Mesenchymal stem cell (in vitro differentiated cells and primary cell): ENCODE measurements at regions not wholly inside any gene's neighbourhood (a gene's known extent, or its start where the extent isn't known, plus 50 kb on each side); places are given as distances from the start of the nearest gene placed in this dataset.

Experiments used
- DNase-seq: peaks from one replicate; pipeline ENCODE4 v3.0.0-alpha.2; 2013
- H2AFZ ChIP-seq: one replicate; pipeline ENCODE4 v1.6.1; 2013; ENCODE audit warnings: low read depth, mild to moderate bottlenecking, control low read depth, inconsistent platforms, low read length, moderate library complexity
- H2AK5ac ChIP-seq: 2 replicates; pipeline ENCODE4 v1.6.1; 2013; ENCODE audit warnings: low read length, moderate library complexity, mild to moderate bottlenecking, inconsistent platforms; ENCODE audit not compliant: severe bottlenecking
- H2BK120ac ChIP-seq: one replicate; pipeline ENCODE4 v1.6.1; 2013; ENCODE audit warnings: low read depth, mild to moderate bottlenecking, inconsistent platforms, low read length, moderate library complexity
- H2BK12ac ChIP-seq, 2 experiments: one replicate each; pipeline ENCODE4 v1.6.1; 2013; ENCODE audit warnings: inconsistent platforms in 2 of 2, low read length in 2 of 2, mild to moderate bottlenecking in 2 of 2, moderate library complexity in 2 of 2, control low read depth in 1 of 2
- H2BK15ac ChIP-seq: one replicate; pipeline ENCODE4 v1.6.1; 2013; ENCODE audit warnings: mild to moderate bottlenecking, low read depth, inconsistent platforms; ENCODE audit not compliant: poor library complexity, severe bottlenecking
- H2BK5ac ChIP-seq: 2 replicates; pipeline ENCODE4 v1.6.1; 2013; ENCODE audit warnings: low read depth, mild to moderate bottlenecking, low read length, control low read depth, inconsistent platforms; ENCODE audit not compliant: poor library complexity, severe bottlenecking
- H3K14ac ChIP-seq, 2 experiments: one replicate each; pipeline ENCODE4 v1.6.1; 2013; ENCODE audit warnings: inconsistent platforms in 2 of 2, low read length in 2 of 2, control low read depth in 1 of 2, mild to moderate bottlenecking in 1 of 2, moderate library complexity in 1 of 2
- H3K18ac ChIP-seq, 2 experiments: one replicate each; pipeline ENCODE4 v1.6.1; 2013; ENCODE audit warnings: inconsistent platforms in 2 of 2, low read length in 2 of 2, control low read depth in 1 of 2, low read depth in 1 of 2, mild to moderate bottlenecking in 1 of 2
- H3K23ac ChIP-seq, 2 experiments: one replicate each; pipeline ENCODE4 v1.6.1; 2013; ENCODE audit warnings: inconsistent platforms in 2 of 2, low read length in 2 of 2, mild to moderate bottlenecking in 2 of 2, moderate library complexity in 2 of 2, control low read depth in 1 of 2
- H3K27ac ChIP-seq: 2 replicates; pipeline ENCODE4 v1.5.1; 2013; ENCODE audit warnings: mild to moderate bottlenecking, moderate library complexity, low read length, control low read depth, inconsistent platforms; ENCODE audit not compliant: poor library complexity, severe bottlenecking
- H3K27me3 ChIP-seq, 2 experiments: 2 replicates each; pipeline versions ENCODE4 v1.6.1 to v1.7.0; 2013; ENCODE audit warnings: low read length in 2 of 2, mild to moderate bottlenecking in 2 of 2, moderate library complexity in 2 of 2, control low read depth in 1 of 2, inconsistent platforms in 1 of 2; ENCODE audit not compliant: control insufficient read depth in 1 of 2, insufficient read depth in 1 of 2
- H3K36me3 ChIP-seq, 2 experiments: 2 replicates each; pipeline versions ENCODE4 v1.6.1 to v1.7.0; 2013; ENCODE audit warnings: low read length in 2 of 2, control low read depth in 1 of 2, inconsistent platforms in 1 of 2, low read depth in 1 of 2, mild to moderate bottlenecking in 1 of 2; ENCODE audit not compliant: insufficient read depth in 2 of 2, control insufficient read depth in 1 of 2
- H3K4ac ChIP-seq, 2 experiments: one replicate each; pipeline ENCODE4 v1.6.1; 2013; ENCODE audit warnings: inconsistent platforms in 2 of 2, low read length in 2 of 2, mild to moderate bottlenecking in 2 of 2, moderate library complexity in 2 of 2, control low read depth in 1 of 2, low read depth in 1 of 2
- H3K4me1 ChIP-seq: 2 replicates; pipeline ENCODE4 v1.6.1; 2013; ENCODE audit warnings: low read depth, low read length, control low read depth; ENCODE audit not compliant: control insufficient read depth, insufficient read depth
- H3K4me2 ChIP-seq: 2 replicates; pipeline ENCODE4 v1.6.1; 2013; ENCODE audit warnings: low read length, mild to moderate bottlenecking, inconsistent platforms; ENCODE audit not compliant: poor library complexity, severe bottlenecking
- H3K4me3 ChIP-seq, 2 experiments: 2 replicates each; pipeline versions ENCODE4 v1.5.1 to v1.7.0; 2013; ENCODE audit warnings: low read length in 2 of 2, mild to moderate bottlenecking in 2 of 2, control low read depth in 1 of 2, low read depth in 1 of 2; ENCODE audit not compliant: insufficient read depth in 1 of 2
- H3K79me1 ChIP-seq: replicated peaks from 2 replicates; pipeline ENCODE4 v1.6.1; 2013; ENCODE audit warnings: mild to moderate bottlenecking, control low read depth, low read length, inconsistent platforms; ENCODE audit not compliant: poor library complexity, severe bottlenecking
- H3K9ac ChIP-seq: 2 replicates; pipeline ENCODE4 v1.7.0; 2013; ENCODE audit warnings: mild to moderate bottlenecking, low read length, moderate library complexity
- H3K9me3 ChIP-seq: 2 replicates; pipeline ENCODE4 v1.7.0; 2013; ENCODE audit warnings: mild to moderate bottlenecking, low read length; ENCODE audit not compliant: control insufficient read depth
- H4K8ac ChIP-seq: one replicate; pipeline ENCODE4 v1.6.1; 2013; ENCODE audit warnings: inconsistent platforms, mild to moderate bottlenecking, low read length, moderate library complexity
- H4K91ac ChIP-seq: one replicate; pipeline ENCODE4 v1.6.1; 2013; ENCODE audit warnings: mild to moderate bottlenecking, low read length, inconsistent platforms
- WGBS: methylation state at CpG from one replicate; pipeline ENCODE4 v1.1.7; 2013; ENCODE audit warnings: mixed read lengths; 5-methylcytosine and 5-hydroxymethylcytosine counted together

- Histone ChIP-seq H4K8ac (no peak overlapping the region), H3K79me1 (no peaks in the 10 kb centered on the region), H2BK5ac (no peak overlapping the region), H3K9ac (no peak overlapping the region), H2BK120ac (no peak overlapping the region), H3K4ac (no peak overlapping the region), H3K4me1 (no peaks in the 10 kb centered on the region), H2AK5ac (no peak overlapping the region), H3K27ac (no peak overlapping the region), H3K18ac (no peak overlapping the region), H3K23ac (no peak overlapping the region), H3K9me3 (peaks cover 31% of the 10 kb centered on the region), H3K36me3 (no peaks in the 10 kb centered on the region), H2BK15ac (no peak overlapping the region), H2AFZ (no peak overlapping the region), H3K27me3 (peaks cover 3 to 24% of the 10 kb centered on the region in 2 experiments), H4K91ac (no peak overlapping the region), H2BK12ac (no peak overlapping the region), H3K14ac (no peak overlapping the region), H3K4me3 (peak overlapping the region in 1 of 2 experiments; percentile 20), H3K4me2 (no peak overlapping the region)
- WGBS: 84% methylated on average over 12 of the region's 13 CpGs
- DNase-seq: no peak
These were observed 294.3 kb upstream of the TNRC6C start for GRCh38 chr17:77664097-77664729.

GRCh38 chr17:77665833-77666232, 292.7 kb upstream of the TNRC6C start:
- no peak overlapping the region for H3K9ac ChIP-seq
- no peak overlapping the region for H3K14ac ChIP-seq
- no peak overlapping the region for H4K91ac ChIP-seq
- H2BK5ac ChIP-seq: no peak overlapping the region
- no peaks in the 10 kb centered on the region for H3K4me1 ChIP-seq
- DNase-seq: no peak
- H3K4me3 ChIP-seq: no peak overlapping the region
- H3K27me3 ChIP-seq: peaks cover under 1 to 14% of the 10 kb centered on the region in 2 experiments
- 80% methylated on average over 3 of the region's 3 CpGs for WGBS
- H2AK5ac ChIP-seq: no peak overlapping the region
- H3K4me2 ChIP-seq: no peak overlapping the region
- H4K8ac ChIP-seq: no peak overlapping the region
- H3K9me3 ChIP-seq: peaks cover 34% of the 10 kb centered on the region
- H2BK120ac ChIP-seq: no peak overlapping the region
- no peak overlapping the region for H2AFZ ChIP-seq
- no peak overlapping the region for H3K4ac ChIP-seq
- H2BK15ac ChIP-seq: no peak overlapping the region
- H3K18ac ChIP-seq: no peak overlapping the region
- H3K27ac ChIP-seq: no peak overlapping the region
- no peak overlapping the region for H3K23ac ChIP-seq
- no peaks in the 10 kb centered on the region for H3K79me1 ChIP-seq
- no peaks in the 10 kb centered on the region for H3K36me3 ChIP-seq
- no peak overlapping the region for H2BK12ac ChIP-seq

- Histone ChIP-seq H3K27ac (no peak overlapping the region), H3K4me2 (no peak overlapping the region), H3K18ac (no peak overlapping the region), H3K79me1 (no peaks in the 10 kb centered on the region), H3K4me3 (no peak overlapping the region), H2BK15ac (no peak overlapping the region), H2BK120ac (no peak overlapping the region), H4K91ac (no peak overlapping the region), H3K9ac (no peak overlapping the region), H2BK12ac (no peak overlapping the region), H4K8ac (no peak overlapping the region), H3K4ac (no peak overlapping the region), H3K14ac (no peak overlapping the region), H3K23ac (no peak overlapping the region), H2AK5ac (no peak overlapping the region), H3K27me3 (peaks cover 0 to 14% of the 10 kb centered on the region in 2 experiments), H2BK5ac (no peak overlapping the region), H2AFZ (no peak overlapping the region), H3K9me3 (peaks cover 34% of the 10 kb centered on the region), H3K36me3 (no peaks in the 10 kb centered on the region), H3K4me1 (no peaks in the 10 kb centered on the region)
- WGBS: 82% methylated on average over 6 of the region's 6 CpGs
- no peak for DNase-seq
These were observed 292.0 kb upstream of the TNRC6C start for GRCh38 chr17:77666462-77666861.

- Histone ChIP-seq H3K4me2 (no peak overlapping the region), H3K79me1 (no peaks in the 10 kb centered on the region), H3K9ac (no peak overlapping the region), H2BK15ac (no peak overlapping the region), H3K4me1 (no peaks in the 10 kb centered on the region), H3K4me3 (no peak overlapping the region), H3K36me3 (no peaks in the 10 kb centered on the region), H4K8ac (no peak overlapping the region), H2BK5ac (no peak overlapping the region), H2BK120ac (no peak overlapping the region), H3K14ac (no peak overlapping the region), H3K18ac (no peak overlapping the region), H3K4ac (no peak overlapping the region), H2AFZ (no peak overlapping the region), H4K91ac (no peak overlapping the region), H2AK5ac (no peak overlapping the region), H3K27ac (no peak overlapping the region), H3K23ac (no peak overlapping the region), H2BK12ac (no peak overlapping the region), H3K27me3 (peaks cover under 1 to 14% of the 10 kb centered on the region in 2 experiments), H3K9me3 (peaks cover 34% of the 10 kb centered on the region)
- 90% methylated on average over 7 of the region's 7 CpGs for WGBS
- DNase-seq: no peak
These were observed 291.6 kb upstream of the TNRC6C start for GRCh38 chr17:77666881-77667395.
